ENCODE measurements at regions not wholly inside any gene's neighbourhood (a gene's known extent, or its start where the extent isn't known, plus 50 kb on each side); places are given as distances from the start of the nearest gene placed in this dataset.

- Histone ChIP-seq H3K27ac (replicated peaks) (no peak overlapping the region), H3K4me1 (no peaks in the 10 kb centered on the region), H3K36me3 (no peaks in the 10 kb centered on the region), H3K4me3 (no peak overlapping the region), H3K9me3 (replicated peaks) (no peaks in the 10 kb centered on the region), H3K27me3 (ENCODE audit: low read depth) (no peaks in the 10 kb centered on the region)
- TF ChIP-seq CTCF (IDR thresholded peaks at IDR 0.05; ENCODE audit: borderline replicate concordance) = no peak
- intact Hi-C loops (cut with micrococcal nuclease) = no loop called here
- no peak for DNase-seq
These were observed 296.8 kb upstream of the ZNF521 start for GRCh38 chr18:25648716-25649260.

DNA sequence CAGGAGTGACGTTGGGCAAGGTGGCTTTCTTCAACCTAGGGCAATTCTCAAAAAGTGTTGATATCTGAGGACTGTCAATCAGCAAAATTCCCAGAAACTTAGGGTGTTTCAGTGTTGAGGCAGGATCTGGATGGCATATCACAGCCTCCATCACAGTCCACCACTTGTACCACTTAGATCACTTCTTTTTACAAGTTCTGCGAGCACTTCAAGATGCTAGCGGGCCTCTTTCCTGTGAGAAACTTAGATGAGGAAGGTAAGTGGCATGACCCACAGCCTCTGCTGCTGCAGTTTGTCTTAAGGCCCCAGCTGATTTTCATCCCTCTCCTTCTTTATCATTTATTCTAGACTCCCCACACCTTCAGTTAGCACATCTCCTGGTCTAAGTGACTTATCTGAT is 295.4 kb upstream of the ZNF521 start:
- H3K27ac ChIP-seq (replicated peaks) = no peak overlapping the region
- TF ChIP-seq CTCF (IDR thresholded peaks at IDR 0.05; ENCODE audit: borderline replicate concordance) = no peak
- no peaks in the 10 kb centered on the region for H3K27me3 ChIP-seq (ENCODE audit: low read depth)
- no peaks in the 10 kb centered on the region for H3K9me3 ChIP-seq (replicated peaks)
- DNase-seq = no peak
- H3K4me3 ChIP-seq = no peak overlapping the region
- intact Hi-C loops (cut with micrococcal nuclease) = no loop called here
- H3K36me3 ChIP-seq = no peaks in the 10 kb centered on the region
- H3K4me1 ChIP-seq = no peaks in the 10 kb centered on the region

GRCh38 chr18:25646971-25647370 is 295.0 kb upstream of the ZNF521 start:
- H3K27ac ChIP-seq (replicated peaks) = no peak overlapping the region
- H3K4me3 ChIP-seq = no peak overlapping the region
- DNase-seq = no peak
- no peaks in the 10 kb centered on the region for H3K9me3 ChIP-seq (replicated peaks)
- H3K27me3 ChIP-seq (ENCODE audit: low read depth) = no peaks in the 10 kb centered on the region
- no peaks in the 10 kb centered on the region for H3K4me1 ChIP-seq
- intact Hi-C loops (cut with micrococcal nuclease) = no loop called here
- no peak for TF ChIP-seq CTCF (IDR thresholded peaks at IDR 0.05; ENCODE audit: borderline replicate concordance)
- H3K36me3 ChIP-seq = no peaks in the 10 kb centered on the region

DNA sequence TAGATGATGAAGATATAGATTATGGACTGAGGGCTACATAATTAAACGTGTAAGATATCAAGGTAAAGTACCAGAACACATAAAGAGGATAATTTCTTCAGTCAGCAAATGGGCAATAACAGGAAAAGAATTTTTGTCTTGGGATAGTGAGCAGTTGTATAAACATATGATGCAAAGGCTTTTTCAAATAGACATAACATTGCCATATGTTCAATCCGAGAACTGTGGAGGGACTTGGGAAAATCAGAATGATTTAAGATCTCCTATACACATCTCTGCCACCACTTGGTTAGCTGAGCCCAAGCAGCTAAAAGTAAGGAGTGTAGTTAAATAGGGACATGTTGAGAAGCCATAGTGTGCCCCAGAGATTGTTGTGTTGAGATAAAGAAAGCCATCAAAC is 287.6 kb upstream of the ZNF521 start:
- no peak overlapping the region for H3K4me3 ChIP-seq
- H3K27me3 ChIP-seq (ENCODE audit: low read depth) = peaks cover 4% of the 10 kb centered on the region
- no peaks in the 10 kb centered on the region for H3K4me1 ChIP-seq
- intact Hi-C loops (cut with micrococcal nuclease) = no loop called here
- H3K27ac ChIP-seq (replicated peaks) = no peak overlapping the region
- H3K9me3 ChIP-seq (replicated peaks) = no peaks in the 10 kb centered on the region
- no peak for DNase-seq
- no peaks in the 10 kb centered on the region for H3K36me3 ChIP-seq
- no peak for TF ChIP-seq CTCF (IDR thresholded peaks at IDR 0.05; ENCODE audit: borderline replicate concordance)

DNA sequence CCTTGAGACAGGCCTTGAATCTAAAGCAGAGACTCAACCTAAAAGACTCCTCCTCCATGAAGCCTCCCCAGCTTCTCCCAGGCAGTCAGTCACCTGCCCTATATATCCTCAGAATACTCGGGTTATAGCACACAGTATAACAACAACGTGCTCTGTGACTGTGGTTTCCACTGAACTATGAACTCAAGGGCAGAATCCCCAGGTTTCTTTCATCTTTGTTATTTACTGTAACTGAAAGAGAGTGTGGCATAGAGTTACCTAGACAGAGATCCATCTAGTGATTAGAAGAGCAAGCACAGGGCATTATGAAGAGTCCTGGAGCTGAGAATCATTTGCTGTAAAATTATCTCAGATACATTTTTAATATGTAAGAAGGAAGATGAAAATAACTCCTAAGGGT is 281.6 kb upstream of the ZNF521 start:
- intact Hi-C loops (cut with micrococcal nuclease) = no loop called here
- no peaks in the 10 kb centered on the region for H3K4me1 ChIP-seq
- TF ChIP-seq CTCF (IDR thresholded peaks at IDR 0.05; ENCODE audit: borderline replicate concordance) = no peak
- DNase-seq = no peak
- no peaks in the 10 kb centered on the region for H3K9me3 ChIP-seq (replicated peaks)
- H3K36me3 ChIP-seq = no peaks in the 10 kb centered on the region
- no peak overlapping the region for H3K4me3 ChIP-seq
- no peak overlapping the region for H3K27ac ChIP-seq (replicated peaks)
- peaks cover 7% of the 10 kb centered on the region for H3K27me3 ChIP-seq (ENCODE audit: low read depth)

- H3K4me3 ChIP-seq = no peak overlapping the region
- H3K9me3 ChIP-seq (replicated peaks) = peaks cover 27% of the 10 kb centered on the region
- no peaks in the 10 kb centered on the region for H3K36me3 ChIP-seq
- no peaks in the 10 kb centered on the region for H3K4me1 ChIP-seq
- DNase-seq = no peak
- intact Hi-C loops (cut with micrococcal nuclease) = no loop called here
- no peak overlapping the region for H3K27ac ChIP-seq (replicated peaks)
- peaks cover 7% of the 10 kb centered on the region for H3K27me3 ChIP-seq (ENCODE audit: low read depth)
- no peak for TF ChIP-seq CTCF (IDR thresholded peaks at IDR 0.05; ENCODE audit: borderline replicate concordance)
These were observed 278.7 kb upstream of the ZNF521 start for GRCh38 chr18:25630682-25631081.
